Epithelial cell of esophagus (primary cell): ENCODE measurements at regions not wholly inside any gene's neighbourhood (a gene's known extent, or its start where the extent isn't known, plus 50 kb on each side); places are given as distances from the start of the nearest gene placed in this dataset.

ENCODE experiments used
- DNase-seq: peaks from one replicate; pipeline ENCODE4 v3.0.0; 2010; ENCODE audit warnings: low read depth
- H3K4me3 ChIP-seq: 2 replicates; pipeline ENCODE4 v1.5.1; 2011; ENCODE audit warnings: mild to moderate bottlenecking, low read length, control low read depth
- TF ChIP-seq, protein P1 (sequence below): IDR thresholded peaks from 2 replicates; pipeline ENCODE4 v1.5.1; 2011; ENCODE audit warnings: low read depth, mild to moderate bottlenecking, low read length, control low read depth, inconsistent platforms; ENCODE audit not compliant: insufficient read depth; ENCODE audit errors: missing control alignments

DNA sequence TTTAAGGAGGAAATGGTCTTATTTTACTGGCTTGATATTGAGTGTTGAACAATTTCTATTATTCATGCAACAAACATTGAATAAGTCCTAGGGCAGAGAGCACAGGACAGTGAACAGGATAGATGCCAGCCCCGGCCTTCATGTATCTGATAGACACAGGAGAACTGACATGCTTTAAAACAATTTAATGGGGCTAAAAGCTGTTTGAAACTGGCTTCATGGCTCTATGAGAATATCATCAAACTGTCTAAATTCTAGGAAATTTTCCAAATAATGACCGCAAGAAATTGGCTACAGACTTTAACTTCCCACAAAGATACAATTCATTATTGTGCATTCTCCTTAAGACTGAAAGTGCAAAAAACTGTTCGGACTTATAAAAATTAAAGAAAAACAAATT lies 69.0 kb downstream of the ID4 start:
- TF ChIP-seq, protein P1, sequence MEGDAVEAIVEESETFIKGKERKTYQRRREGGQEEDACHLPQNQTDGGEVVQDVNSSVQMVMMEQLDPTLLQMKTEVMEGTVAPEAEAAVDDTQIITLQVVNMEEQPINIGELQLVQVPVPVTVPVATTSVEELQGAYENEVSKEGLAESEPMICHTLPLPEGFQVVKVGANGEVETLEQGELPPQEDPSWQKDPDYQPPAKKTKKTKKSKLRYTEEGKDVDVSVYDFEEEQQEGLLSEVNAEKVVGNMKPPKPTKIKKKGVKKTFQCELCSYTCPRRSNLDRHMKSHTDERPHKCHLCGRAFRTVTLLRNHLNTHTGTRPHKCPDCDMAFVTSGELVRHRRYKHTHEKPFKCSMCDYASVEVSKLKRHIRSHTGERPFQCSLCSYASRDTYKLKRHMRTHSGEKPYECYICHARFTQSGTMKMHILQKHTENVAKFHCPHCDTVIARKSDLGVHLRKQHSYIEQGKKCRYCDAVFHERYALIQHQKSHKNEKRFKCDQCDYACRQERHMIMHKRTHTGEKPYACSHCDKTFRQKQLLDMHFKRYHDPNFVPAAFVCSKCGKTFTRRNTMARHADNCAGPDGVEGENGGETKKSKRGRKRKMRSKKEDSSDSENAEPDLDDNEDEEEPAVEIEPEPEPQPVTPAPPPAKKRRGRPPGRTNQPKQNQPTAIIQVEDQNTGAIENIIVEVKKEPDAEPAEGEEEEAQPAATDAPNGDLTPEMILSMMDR = no peak
- DNase-seq = no peak
- H3K4me3 ChIP-seq = no peak overlapping the region

DNA sequence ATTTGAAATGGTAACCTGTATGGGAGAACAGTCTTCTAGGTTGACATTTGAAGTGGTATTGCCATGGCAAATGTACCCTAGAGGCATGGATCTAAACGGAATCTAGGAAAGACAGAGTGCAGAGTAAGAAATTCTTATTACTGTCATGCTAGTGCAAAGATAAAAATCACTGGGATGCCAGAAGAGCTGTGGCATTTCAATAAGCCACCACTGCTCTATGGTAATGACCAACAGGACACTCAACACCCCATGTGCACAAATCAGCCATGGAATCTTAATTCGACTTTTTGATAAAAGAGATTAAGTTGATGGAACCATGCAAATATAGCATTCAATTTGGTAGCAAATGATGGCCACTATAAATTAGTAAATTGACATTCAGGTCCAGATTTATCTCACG lies 74.1 kb downstream of the ID4 start:
- no peak overlapping the region for H3K4me3 ChIP-seq
- no peak for DNase-seq
- TF ChIP-seq, protein P1 = no peak

DNA sequence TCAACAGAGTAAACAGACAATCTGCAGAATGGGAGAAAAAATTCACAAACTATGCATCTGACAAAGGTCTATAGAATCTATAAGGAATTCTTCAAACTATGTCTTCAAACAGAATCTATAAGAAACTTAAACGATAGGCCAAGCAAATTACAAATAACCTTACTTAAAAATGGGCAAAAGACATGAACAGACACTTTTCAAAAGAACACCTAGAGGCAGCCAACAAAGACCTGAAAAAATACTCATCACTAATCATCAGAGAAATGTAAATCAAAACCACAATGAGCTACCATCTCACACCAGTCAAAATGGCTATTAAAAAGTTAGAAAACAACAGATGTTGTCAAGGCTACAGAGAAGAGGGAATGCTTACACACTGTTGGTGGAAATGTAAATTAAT lies 81.3 kb downstream of the ID4 start:
- TF ChIP-seq, protein P1 = no peak
- no peak for DNase-seq
- H3K4me3 ChIP-seq = no peak overlapping the region

DNA sequence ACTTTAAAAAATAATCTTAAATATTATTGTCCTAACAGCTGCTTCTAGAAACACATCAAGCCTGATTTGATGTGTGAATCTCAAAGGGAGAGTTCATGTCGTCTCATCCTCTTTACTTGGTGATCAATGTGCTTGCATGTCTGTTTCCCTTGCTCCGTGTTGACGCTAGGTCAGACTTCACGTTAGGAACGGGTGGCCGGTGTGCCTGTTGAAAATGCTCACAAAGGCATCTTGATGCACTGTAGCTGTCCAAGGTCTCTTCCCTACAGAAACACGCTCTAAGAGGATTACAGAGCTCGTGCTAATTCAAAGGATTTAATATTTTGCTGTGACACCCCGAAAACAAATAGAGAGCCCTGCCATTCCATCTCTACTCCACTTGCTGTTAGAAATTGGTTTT lies 84.6 kb downstream of the ID4 start:
- TF ChIP-seq, protein P1 = no peak
- DNase-seq = no peak
- no peak overlapping the region for H3K4me3 ChIP-seq

DNA sequence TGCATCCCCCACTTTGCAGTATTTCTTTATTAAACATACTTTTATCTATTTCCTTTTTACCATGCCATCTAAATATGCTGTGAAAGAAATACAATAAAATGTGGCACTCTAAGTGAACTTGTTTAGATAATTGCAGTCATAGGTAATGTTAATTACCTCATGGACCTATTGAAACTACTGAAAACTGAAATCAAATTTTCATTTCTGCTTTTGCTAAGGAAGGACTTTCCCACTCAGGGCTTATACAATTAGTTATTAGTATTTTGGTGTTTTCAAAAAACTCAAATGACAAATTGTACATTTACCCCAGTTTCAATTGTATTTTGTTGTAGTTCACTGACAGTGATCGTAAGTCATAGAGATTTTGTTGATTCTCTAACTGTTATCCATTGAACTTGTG lies 88.4 kb downstream of the ID4 start:
- DNase-seq = no peak
- TF ChIP-seq, protein P1 = no peak
- H3K4me3 ChIP-seq = no peak overlapping the region

DNA sequence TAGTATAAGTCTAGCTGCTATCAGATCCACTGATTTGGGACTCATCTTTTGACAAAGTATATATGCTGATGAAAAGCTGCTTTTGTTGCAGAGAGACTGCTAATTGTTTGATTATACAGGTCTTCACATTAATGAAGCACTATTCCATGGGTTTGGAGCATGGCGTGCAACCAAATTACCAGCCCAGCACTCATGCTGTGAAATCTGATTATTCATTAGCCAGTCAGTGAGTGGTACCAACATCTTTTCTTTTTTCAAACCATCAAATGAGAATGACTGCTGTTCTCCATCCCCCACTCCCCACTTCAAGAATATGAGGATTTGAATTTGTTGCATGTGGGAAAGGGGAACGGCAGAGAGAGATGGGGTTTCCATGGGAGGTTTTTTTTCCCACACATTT lies 91.3 kb downstream of the ID4 start:
- DNase-seq = no peak
- TF ChIP-seq, protein P1 = no peak

DNA sequence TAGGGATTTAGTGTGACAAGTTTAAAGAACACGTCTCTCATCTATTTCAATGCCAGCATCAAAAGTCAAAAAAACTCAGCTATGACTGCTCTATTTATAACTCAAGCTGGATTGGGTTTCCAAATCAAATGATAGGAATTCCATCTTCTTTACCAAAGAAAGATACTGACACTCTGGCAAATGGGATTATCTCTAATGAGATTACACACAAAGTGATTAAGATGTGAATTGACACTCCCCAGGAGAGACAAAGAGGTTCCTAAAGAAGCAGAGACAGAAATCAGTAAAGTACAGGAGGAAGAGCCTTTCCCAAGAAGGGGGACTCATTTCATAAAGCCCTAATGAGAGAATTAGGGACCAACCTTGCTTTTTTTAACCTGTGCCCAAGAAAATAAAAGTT lies 92.1 kb downstream of the ID4 start:
- TF ChIP-seq, protein P1 = no peak
- no peak for DNase-seq
- no peak overlapping the region for H3K4me3 ChIP-seq

More for the DNA sequence above, 91.3 kb downstream of the ID4 start:
- no peak overlapping the region for H3K4me3 ChIP-seq
